ENCODE measurements at regions not wholly inside any gene's neighbourhood (a gene's known extent, or its start where the extent isn't known, plus 50 kb on each side); places are given as distances from the start of the nearest gene placed in this dataset.

DNA sequence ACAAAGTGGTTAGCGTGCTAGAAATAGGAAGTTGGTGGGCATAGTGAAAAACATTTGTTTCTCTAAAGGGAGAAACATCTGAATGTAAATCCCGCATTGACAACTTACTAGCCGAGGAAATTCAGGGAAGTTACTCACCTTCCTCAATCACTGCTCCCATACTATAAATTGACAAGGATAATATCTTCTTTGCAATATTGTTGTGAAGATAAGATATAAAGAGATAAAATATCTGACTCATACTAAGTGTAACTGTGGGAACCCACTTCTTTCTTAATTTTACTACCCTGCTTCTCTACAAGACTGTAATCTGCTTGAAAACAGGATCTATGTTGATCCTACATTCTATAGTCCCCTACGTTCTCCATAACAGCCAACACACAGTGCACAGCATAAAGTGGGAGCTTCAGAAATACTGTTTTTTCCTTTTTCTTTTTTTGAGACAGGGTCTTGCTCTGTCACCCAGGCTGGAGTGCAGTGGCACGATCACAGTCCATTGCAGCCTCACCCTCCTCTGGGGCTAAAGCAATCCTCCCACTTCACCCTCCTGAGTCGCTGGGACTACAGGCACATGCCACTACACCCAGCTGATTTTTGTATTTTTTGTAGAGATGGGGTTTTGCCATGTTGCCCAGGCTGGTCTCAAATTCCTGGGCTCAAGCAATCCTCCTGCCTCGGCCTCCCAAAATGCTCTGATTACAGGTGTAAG lies 57.4 kb upstream of the C1orf21 start:
- DNase-seq: no peak

DNA sequence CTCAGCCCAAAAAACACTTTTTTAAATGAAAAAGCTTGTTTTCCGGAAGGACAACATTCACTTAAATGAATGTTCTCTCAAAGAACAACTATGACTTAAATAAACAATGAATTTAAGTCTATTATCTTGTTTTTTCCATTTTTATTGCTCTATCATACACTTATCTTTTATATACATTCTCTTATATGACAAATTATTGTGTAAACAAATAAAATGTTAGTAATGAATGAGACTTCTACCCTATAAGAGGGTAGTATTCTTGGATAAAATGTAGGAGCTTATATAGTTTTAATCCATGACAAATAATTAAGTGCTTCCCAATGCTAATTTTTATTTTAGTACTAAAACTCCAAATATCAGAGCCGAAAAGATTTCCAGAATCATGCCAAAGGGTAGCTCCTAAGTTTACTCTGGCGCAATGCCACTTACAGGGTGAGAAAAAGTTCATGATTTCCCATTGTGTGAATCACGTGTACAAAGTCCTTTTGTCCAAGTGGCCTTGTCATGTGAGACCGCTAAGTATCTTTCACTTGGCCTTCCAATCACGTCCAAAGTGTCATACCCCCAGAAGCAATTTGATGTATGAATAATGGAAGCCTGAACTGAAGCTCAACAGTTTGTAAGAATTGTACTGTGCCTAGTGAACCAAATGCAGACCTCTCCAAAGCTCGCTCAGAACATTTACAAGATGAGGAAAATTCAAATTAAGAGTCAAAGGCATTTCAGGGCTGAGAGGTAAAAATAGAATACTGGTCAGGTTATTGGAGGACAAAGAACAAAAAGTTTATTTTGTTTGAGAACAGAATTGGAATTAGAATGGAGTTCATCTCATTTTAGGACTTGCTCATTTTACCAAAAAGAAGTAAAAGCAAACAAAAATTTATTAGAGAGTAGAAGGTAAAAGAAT lies 56.6 kb upstream of the C1orf21 start:
- DNase-seq: no peak

DNA sequence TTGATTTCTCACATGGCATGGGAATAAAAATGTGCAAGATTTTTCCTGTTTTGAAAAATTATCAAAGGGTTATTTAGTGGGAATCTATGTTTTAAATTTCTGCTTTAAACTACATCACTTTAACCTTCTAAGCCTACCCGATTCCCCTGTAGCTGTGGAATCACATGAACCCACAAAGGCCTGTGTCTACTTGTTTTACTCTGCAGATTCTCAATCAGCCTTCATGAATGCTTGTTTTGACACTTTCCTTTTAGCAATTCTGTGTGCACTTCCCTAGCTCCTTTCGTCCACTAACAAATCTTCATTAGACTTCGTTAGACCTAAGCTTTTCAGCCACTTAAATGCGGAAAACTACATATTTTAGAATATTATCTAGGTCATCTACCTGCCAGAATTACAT lies 56.0 kb upstream of the C1orf21 start:
- no peak for DNase-seq
